A673 (cell line): ENCODE measurements at regions not wholly inside any gene's neighbourhood (a gene's known extent, or its start where the extent isn't known, plus 50 kb on each side); places are given as distances from the start of the nearest gene placed in this dataset.

ENCODE experiments used
- BruUV-seq: library from RNA; stranded (reverse); fragments of 400-500 nt; replicated peaks from 2 replicates; lab custom pipeline; 2021; lab: Mats Ljungman, UMichigan
- CTCF ChIA-PET: fragments of 300-600 bp; sonication (Branson Sonifier 250); formaldehyde crosslinking; loops from one replicate; lab custom pipeline; 2022; ENCODE audit warnings: antibody characterized with exemption; lab: Charles Lee
- POLR2A ChIA-PET: fragments of 300-600 bp; sonication (Branson Sonifier 250); formaldehyde crosslinking; loops from one replicate; lab custom pipeline; 2022; ENCODE audit warnings: antibody characterized with exemption; ENCODE audit not compliant: low non-redundant PET; lab: Charles Lee
- DNase-seq: peaks from one replicate; pipeline ENCODE4 v3.0.0-alpha.2; 2015; ENCODE audit warnings: low spot score
- H3K27ac ChIP-seq: fragments of 200-600 bp; sonication (generic); 2 replicates; pipeline ENCODE4 v1.5.1; 2016; ENCODE audit warnings: mixed run types, low read depth, mild to moderate bottlenecking, mixed read lengths, antibody characterized with exemption, low read length; ENCODE audit not compliant: poor library complexity, severe bottlenecking
- H3K27me3 ChIP-seq: fragments of 200-600 bp; sonication (generic); replicated peaks from 2 replicates; pipeline ENCODE4 v1.6.1; 2017; ENCODE audit warnings: mixed run types, low read depth, mild to moderate bottlenecking, mixed read lengths, antibody characterized with exemption, low read length; ENCODE audit not compliant: insufficient read depth, poor library complexity
- H3K36me3 ChIP-seq: fragments of 200-600 bp; sonication (generic); 2 replicates; pipeline ENCODE4 v1.6.1; 2016; ENCODE audit warnings: mixed run types, mild to moderate bottlenecking, mixed read lengths, antibody characterized with exemption, low read length; ENCODE audit not compliant: insufficient read depth, poor library complexity, severe bottlenecking
- H3K4me1 ChIP-seq: fragments of 200-600 bp; sonication (generic); 2 replicates; pipeline ENCODE4 v1.6.1; 2017; ENCODE audit warnings: mixed run types, mild to moderate bottlenecking, mixed read lengths, antibody characterized with exemption, low read length; ENCODE audit not compliant: insufficient read depth, poor library complexity, severe bottlenecking
- H3K4me3 ChIP-seq: fragments of 200-600 bp; sonication (generic); 2 replicates; pipeline ENCODE4 v1.5.1; 2016; ENCODE audit warnings: low read depth, mixed run types, mild to moderate bottlenecking, mixed read lengths, low read length; ENCODE audit not compliant: poor library complexity, severe bottlenecking
- H3K9me3 ChIP-seq: fragments of 200-600 bp; sonication (generic); 2 replicates; pipeline ENCODE4 v1.6.1; 2016; ENCODE audit warnings: mixed run types, low read depth, mild to moderate bottlenecking, mixed read lengths, antibody characterized with exemption, low read length; ENCODE audit not compliant: poor library complexity, severe bottlenecking
- EZH2 ChIP-seq: fragments of 200-600 bp; sonication (generic); IDR thresholded peaks from 2 replicates; pipeline ENCODE4 v1.6.1; 2017; ENCODE audit warnings: borderline replicate concordance, low read depth, mild to moderate bottlenecking, mixed read lengths, antibody characterized with exemption, low read length; ENCODE audit not compliant: poor library complexity, severe bottlenecking
- intact Hi-C: fragments of 100-400 bp; cut with micrococcal nuclease; formaldehyde crosslinking; loops from one replicate; pipeline ENCODE4 v1.10.0; 2022; ENCODE audit not compliant: unreplicated experiment
- TF ChIP-seq, protein P1 (sequence below): fragments of 300-800, 200-600 bp; sonication (generic); conservative IDR thresholded peaks from 2 replicates; pipeline ENCODE4 v1.5.1; 2017; ENCODE audit warnings: low read depth, mild to moderate bottlenecking, antibody characterized with exemption, low read length, moderate library complexity, mixed read lengths

DNA sequence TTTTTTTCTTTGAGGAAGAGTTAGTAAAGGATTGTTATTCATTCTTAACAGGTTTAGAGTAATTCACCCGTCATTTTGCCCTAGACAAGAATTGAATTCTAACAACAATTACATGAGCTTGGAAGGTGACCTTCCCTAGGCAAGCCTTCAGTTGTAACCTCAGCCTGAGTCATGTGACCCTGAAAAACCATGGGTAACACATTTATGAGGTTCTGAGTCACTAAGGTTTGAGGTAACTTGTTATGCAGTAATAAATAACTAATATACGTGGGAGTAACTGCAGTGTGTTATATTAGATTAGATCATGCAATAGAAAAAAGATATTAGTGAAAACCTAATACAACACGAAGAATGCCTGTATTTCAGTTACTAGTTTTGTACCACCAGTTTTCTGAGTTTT, 237.6 kb upstream of the NDN start:
- no TSS peak for BruUV-seq
- H3K4me3 ChIP-seq: no peak overlapping the region
- H3K27me3 ChIP-seq: no peaks in the 10 kb centered on the region
- intact Hi-C loops: no loop called here
- no peak for DNase-seq
- no peak overlapping the region for H3K27ac ChIP-seq
- CTCF ChIA-PET: no interaction called here
- H3K36me3 ChIP-seq: no peaks in the 10 kb centered on the region
- TF ChIP-seq, protein P1, sequence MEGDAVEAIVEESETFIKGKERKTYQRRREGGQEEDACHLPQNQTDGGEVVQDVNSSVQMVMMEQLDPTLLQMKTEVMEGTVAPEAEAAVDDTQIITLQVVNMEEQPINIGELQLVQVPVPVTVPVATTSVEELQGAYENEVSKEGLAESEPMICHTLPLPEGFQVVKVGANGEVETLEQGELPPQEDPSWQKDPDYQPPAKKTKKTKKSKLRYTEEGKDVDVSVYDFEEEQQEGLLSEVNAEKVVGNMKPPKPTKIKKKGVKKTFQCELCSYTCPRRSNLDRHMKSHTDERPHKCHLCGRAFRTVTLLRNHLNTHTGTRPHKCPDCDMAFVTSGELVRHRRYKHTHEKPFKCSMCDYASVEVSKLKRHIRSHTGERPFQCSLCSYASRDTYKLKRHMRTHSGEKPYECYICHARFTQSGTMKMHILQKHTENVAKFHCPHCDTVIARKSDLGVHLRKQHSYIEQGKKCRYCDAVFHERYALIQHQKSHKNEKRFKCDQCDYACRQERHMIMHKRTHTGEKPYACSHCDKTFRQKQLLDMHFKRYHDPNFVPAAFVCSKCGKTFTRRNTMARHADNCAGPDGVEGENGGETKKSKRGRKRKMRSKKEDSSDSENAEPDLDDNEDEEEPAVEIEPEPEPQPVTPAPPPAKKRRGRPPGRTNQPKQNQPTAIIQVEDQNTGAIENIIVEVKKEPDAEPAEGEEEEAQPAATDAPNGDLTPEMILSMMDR: no peak
- TF ChIP-seq EZH2: no peak
- H3K4me1 ChIP-seq: no peaks in the 10 kb centered on the region
- peaks cover 48% of the 10 kb centered on the region for H3K9me3 ChIP-seq
- POLR2A ChIA-PET: no interaction called here

DNA sequence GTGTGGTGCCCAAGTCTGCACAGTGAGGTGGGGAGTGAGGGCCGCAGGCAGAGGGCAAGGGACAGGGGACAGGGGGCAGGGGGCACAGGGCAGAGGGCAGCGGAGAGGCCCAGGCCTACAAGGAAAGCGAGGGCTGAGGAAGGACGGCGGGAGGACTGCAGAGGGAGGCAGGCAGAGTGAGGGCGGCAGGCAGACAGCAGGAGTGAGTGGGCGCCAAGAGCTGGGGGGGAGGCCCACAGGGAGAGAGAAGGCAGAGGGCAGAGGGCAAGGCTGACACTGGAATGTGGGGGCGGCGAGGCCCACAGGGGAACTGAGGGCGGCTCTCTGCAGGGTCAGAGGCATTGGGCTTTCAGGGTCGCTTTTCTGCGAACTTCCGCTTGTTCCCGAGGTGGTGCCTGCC, 267.8 kb upstream of the NDN start:
- Histone ChIP-seq H3K4me1 (no peaks in the 10 kb centered on the region), H3K36me3 (no peaks in the 10 kb centered on the region), H3K9me3 (peaks cover 49% of the 10 kb centered on the region), H3K27me3 (no peaks in the 10 kb centered on the region), H3K4me3 (no peak overlapping the region), H3K27ac (no peak overlapping the region)
- ChIA-PET POLR2A (no interaction called here), CTCF (no interaction called here)
- BruUV-seq: no TSS peak
- intact Hi-C loops: no loop called here
- TF ChIP-seq, protein P1: no peak
- TF ChIP-seq EZH2: no peak
- DNase-seq: no peak

DNA sequence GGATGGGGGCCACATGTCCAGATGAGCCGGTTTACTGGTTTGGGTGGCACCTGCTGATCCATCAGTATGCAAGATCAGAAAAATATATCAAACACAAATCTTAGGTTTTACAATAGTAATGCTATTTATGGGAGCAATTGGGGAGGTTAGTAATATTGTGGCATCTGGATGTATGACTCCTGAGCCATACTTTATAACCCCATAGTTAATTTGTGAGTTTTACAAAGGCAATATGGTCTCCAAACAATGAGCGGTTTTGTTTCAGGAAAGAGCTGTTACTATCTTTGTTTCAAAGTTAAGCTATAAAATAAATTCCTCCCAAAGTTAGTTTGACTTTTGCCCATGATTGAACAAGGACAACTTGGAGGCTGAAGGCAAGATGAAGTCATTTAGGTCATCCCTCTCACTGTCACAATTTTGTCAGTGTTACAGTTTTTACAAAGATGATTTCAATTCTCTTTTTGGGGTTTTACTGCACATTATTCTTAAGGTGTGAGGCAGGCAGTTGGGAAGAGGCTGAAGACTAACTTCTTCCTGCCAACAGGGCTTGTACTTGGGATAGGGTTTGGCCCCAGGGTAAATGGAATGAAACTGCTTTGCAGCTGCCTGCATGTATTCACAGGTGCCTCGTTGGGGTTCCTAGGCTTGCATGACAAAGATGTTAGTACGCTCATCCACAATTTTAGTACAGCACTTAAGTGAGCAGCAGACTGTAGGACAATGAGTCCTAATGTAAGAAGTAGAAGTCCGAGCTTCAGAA, 296.6 kb upstream of the NDN start:
- ChIA-PET POLR2A (no interaction called here), CTCF (no interaction called here)
- no peak for TF ChIP-seq EZH2
- TF ChIP-seq, protein P1: no peak
- H3K27ac ChIP-seq: no peak overlapping the region
- no peak overlapping the region for H3K4me3 ChIP-seq
- no peaks in the 10 kb centered on the region for H3K36me3 ChIP-seq
- intact Hi-C loops: no loop called here
- BruUV-seq: no TSS peak
- peaks cover 25% of the 10 kb centered on the region for H3K9me3 ChIP-seq
- H3K27me3 ChIP-seq: no peaks in the 10 kb centered on the region
- DNase-seq: no peak
- H3K4me1 ChIP-seq: no peaks in the 10 kb centered on the region
